Testis (tissue), 2 donors: ENCODE measurements at regions not wholly inside any gene's neighbourhood (a gene's known extent, or its start where the extent isn't known, plus 50 kb on each side); places are given as distances from the start of the nearest gene placed in this dataset.

ENCODE experiments used
- DNase-seq: peaks from one replicate; pipeline ENCODE4 v3.0.0-alpha.2; 2019
- H3K27ac ChIP-seq, 2 donors: fragments of 200-600 bp; sonication (generic); one replicate each; pipeline ENCODE4 v1.5.1; 2019
- H3K27me3 ChIP-seq: fragments of 200-600 bp; sonication (generic); one replicate; pipeline ENCODE4 v1.5.1; 2019
- H3K36me3 ChIP-seq: fragments of 200-600 bp; sonication (generic); one replicate; pipeline ENCODE4 v1.5.1; 2017; ENCODE audit warnings: low read depth; ENCODE audit errors: missing control alignments
- H3K4me1 ChIP-seq: fragments of 200-600 bp; sonication (generic); one replicate; pipeline ENCODE4 v1.5.1; 2019
- H3K4me3 ChIP-seq, 2 donors: fragments of 200-600 bp; sonication (generic); one replicate each; pipeline ENCODE4 v1.5.1; 2017 to 2019
- H3K9me3 ChIP-seq: fragments of 200-600 bp; sonication (generic); one replicate; pipeline ENCODE4 v1.5.1; 2017
- CTCF ChIP-seq, 3 experiments: fragments of 450-650 bp in 2 of 3; fragments of 200-600 bp in 1 of 3; sonication (generic) in 1 of 3; IDR thresholded peaks; one replicate each; pipeline ENCODE4 v1.5.1; 2016 to 2019; ENCODE audit warnings: antibody characterized with exemption in 3 of 3, mild to moderate bottlenecking in 2 of 3, moderate library complexity in 1 of 3
- POLR2A ChIP-seq: fragments of 450-650 bp; IDR thresholded peaks from one replicate; pipeline ENCODE4 v1.6.1; 2017; ENCODE audit warnings: antibody characterized with exemption, mild to moderate bottlenecking, moderate library complexity
- WGBS, 2 donors: methylation state at CpG; one replicate each; pipeline ENCODE4 v1.1.5; 2018; 5-methylcytosine and 5-hydroxymethylcytosine counted together
- intact Hi-C: fragments of 100-400 bp; cut with DNase I; formaldehyde crosslinking; loops from one replicate; pipeline ENCODE4 v1.15.1; 2023; ENCODE audit warnings: low total_unique reads

DNA sequence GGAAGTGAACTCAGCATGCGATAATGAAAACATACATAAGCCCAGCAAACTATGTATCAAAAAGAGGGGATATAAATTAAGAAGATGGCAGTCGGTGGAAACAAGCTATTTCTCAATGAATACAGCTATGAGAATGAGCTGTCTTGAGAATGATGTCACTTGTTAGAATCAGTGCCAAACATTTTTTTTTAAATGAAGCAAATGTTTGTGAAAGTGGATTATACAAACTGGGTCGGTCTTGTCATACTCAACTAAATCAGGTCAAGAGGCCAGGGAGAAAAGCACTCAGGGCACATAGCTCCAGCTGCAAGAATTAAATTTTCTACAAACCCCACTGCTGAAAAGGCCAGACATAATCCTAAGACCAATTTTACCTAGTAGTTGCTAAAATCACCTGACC lies 1048.4 kb downstream of the SLITRK1 start:
- no peak for TF ChIP-seq POLR2A
- no peak for TF ChIP-seq CTCF (IDR thresholded peaks at IDR 0.05)
- intact Hi-C loops: no loop called here
- 58 to 72% methylated on average over 3 of the region's 3 CpGs for WGBS, 2 donors

GRCh38 chr13:82829040-82829439 lies 1053.2 kb downstream of the SLITRK1 start:
- Histone ChIP-seq H3K4me3 (no peak overlapping the region), H3K4me1 (no peaks in the 10 kb centered on the region), H3K27me3 (no peaks in the 10 kb centered on the region), H3K9me3 (no peaks in the 10 kb centered on the region), H3K27ac (no peak overlapping the region), H3K36me3 (no peaks in the 10 kb centered on the region)
- TF ChIP-seq CTCF (IDR thresholded peaks at IDR 0.05) (no peak), POLR2A (no peak)
- intact Hi-C loops: no loop called here
- WGBS, 2 donors: 93 to 100% methylated on average over 1 of the region's 1 CpG
- no peak for DNase-seq

More for the DNA sequence above, 1048.4 kb downstream of the SLITRK1 start:
- H3K36me3 ChIP-seq: no peaks in the 10 kb centered on the region
- no peak overlapping the region for H3K4me3 ChIP-seq
- DNase-seq: no peak
- H3K4me1 ChIP-seq: no peaks in the 10 kb centered on the region
- H3K9me3 ChIP-seq: no peaks in the 10 kb centered on the region
- no peak overlapping the region for H3K27ac ChIP-seq
- no peaks in the 10 kb centered on the region for H3K27me3 ChIP-seq

DNA sequence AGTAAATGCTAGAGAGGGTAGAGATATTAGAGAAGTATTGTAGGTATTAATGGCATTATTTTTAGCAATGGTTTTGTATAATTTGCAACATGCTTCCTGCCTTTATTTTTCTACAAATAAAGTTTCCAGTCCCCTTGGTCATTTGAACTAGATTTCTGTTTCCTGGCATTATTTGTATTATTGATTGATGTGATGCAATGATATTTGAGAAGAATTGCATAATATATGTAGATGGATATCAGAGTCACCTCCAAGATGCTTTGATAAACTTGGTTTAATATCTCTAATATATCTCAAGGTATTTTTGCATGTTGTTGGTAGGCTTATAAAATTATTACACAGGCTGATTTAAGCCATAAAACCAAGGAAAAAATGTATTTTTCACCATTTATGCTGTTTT lies 1054.5 kb downstream of the SLITRK1 start:
- H3K36me3 ChIP-seq: no peaks in the 10 kb centered on the region
- no peaks in the 10 kb centered on the region for H3K27me3 ChIP-seq
- H3K9me3 ChIP-seq: no peaks in the 10 kb centered on the region
- intact Hi-C loops: no loop called here
- TF ChIP-seq POLR2A: no peak
- TF ChIP-seq CTCF (IDR thresholded peaks at IDR 0.05): no peak
- H3K4me1 ChIP-seq: no peaks in the 10 kb centered on the region
- no peak overlapping the region for H3K4me3 ChIP-seq
- H3K27ac ChIP-seq: no peak overlapping the region
- no peak for DNase-seq

GRCh38 chr13:82822935-82823334 lies 1059.3 kb downstream of the SLITRK1 start:
- no peaks in the 10 kb centered on the region for H3K36me3 ChIP-seq
- H3K27ac ChIP-seq: no peak overlapping the region
- TF ChIP-seq POLR2A: no peak
- no peak for TF ChIP-seq CTCF (IDR thresholded peaks at IDR 0.05)
- no peak for DNase-seq
- intact Hi-C loops: no loop called here
- H3K9me3 ChIP-seq: no peaks in the 10 kb centered on the region
- H3K4me1 ChIP-seq: no peaks in the 10 kb centered on the region
- 68% methylated on average over 7 to 10 of the region's 10 CpGs for whole genome bisulfite sequencing, 2 donors
- no peak overlapping the region for H3K4me3 ChIP-seq
- H3K27me3 ChIP-seq: no peaks in the 10 kb centered on the region

- no peaks in the 10 kb centered on the region for H3K36me3 ChIP-seq
- H3K27me3 ChIP-seq: no peaks in the 10 kb centered on the region
- intact Hi-C loops: no loop called here
- DNase-seq: no peak
- WGBS, 2 donors: 73 to 77% methylated on average over 3 of the region's 3 CpGs
- H3K9me3 ChIP-seq: no peaks in the 10 kb centered on the region
- no peak overlapping the region for H3K4me3 ChIP-seq
- no peaks in the 10 kb centered on the region for H3K4me1 ChIP-seq
- TF ChIP-seq POLR2A (no peak), CTCF (IDR thresholded peaks at IDR 0.05) (no peak)
- H3K27ac ChIP-seq: no peak overlapping the region
Observed at GRCh38 chr13:82817133-82817532, 1065.1 kb downstream of the SLITRK1 start.
